ENCODE measurements at regions not wholly inside any gene's neighbourhood (a gene's known extent, or its start where the extent isn't known, plus 50 kb on each side); places are given as distances from the start of the nearest gene placed in this dataset.

DNA sequence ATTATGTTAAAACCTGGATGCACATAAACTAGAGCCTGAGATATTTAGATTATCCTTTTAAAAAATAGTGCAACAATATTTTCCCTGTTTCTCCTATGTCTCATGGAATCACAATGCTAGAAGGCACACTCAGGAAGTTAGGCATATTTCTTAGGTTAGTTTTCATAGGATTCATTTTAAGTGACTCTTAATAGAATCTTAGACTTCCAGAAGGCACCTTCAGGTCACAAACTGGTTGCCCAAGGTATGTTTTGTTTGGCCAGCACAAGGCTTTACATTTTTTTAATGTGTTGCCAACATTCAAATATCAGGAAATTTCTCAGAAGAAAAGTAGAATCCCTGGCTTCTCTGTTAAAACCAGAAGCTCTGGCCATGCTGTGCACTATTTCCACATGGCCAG, 129.3 kb downstream of the LNPK start:
- no peak for TF ChIP-seq EZH2 (IDR thresholded peaks at IDR 0.05; ENCODE audit: borderline replicate concordance, low read depth, low read length, poor library complexity, severe bottlenecking)
- TF ChIP-seq, protein P1, sequence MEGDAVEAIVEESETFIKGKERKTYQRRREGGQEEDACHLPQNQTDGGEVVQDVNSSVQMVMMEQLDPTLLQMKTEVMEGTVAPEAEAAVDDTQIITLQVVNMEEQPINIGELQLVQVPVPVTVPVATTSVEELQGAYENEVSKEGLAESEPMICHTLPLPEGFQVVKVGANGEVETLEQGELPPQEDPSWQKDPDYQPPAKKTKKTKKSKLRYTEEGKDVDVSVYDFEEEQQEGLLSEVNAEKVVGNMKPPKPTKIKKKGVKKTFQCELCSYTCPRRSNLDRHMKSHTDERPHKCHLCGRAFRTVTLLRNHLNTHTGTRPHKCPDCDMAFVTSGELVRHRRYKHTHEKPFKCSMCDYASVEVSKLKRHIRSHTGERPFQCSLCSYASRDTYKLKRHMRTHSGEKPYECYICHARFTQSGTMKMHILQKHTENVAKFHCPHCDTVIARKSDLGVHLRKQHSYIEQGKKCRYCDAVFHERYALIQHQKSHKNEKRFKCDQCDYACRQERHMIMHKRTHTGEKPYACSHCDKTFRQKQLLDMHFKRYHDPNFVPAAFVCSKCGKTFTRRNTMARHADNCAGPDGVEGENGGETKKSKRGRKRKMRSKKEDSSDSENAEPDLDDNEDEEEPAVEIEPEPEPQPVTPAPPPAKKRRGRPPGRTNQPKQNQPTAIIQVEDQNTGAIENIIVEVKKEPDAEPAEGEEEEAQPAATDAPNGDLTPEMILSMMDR (conservative IDR thresholded peaks at IDR 0.05; ENCODE audit: low read depth, low read length): no peak
- Histone ChIP-seq H3K36me3 (ENCODE audit: insufficient read depth, low read length, poor library complexity, severe bottlenecking) (no peaks in the 10 kb centered on the region), H3K4me1 (ENCODE audit: insufficient read depth, low read length, poor library complexity, severe bottlenecking) (no peaks in the 10 kb centered on the region), H3K27me3 (replicated peaks; ENCODE audit: insufficient read depth, low read depth, low read length, poor library complexity) (peaks cover 3% of the 10 kb centered on the region), H3K9me3 (ENCODE audit: low read depth, low read length, poor library complexity, severe bottlenecking) (no peaks in the 10 kb centered on the region), H3K27ac (ENCODE audit: low read depth, low read length, poor library complexity, severe bottlenecking) (no peak overlapping the region), H3K4me3 (ENCODE audit: low read depth, low read length, poor library complexity, severe bottlenecking) (no peak overlapping the region)
- CTCF ChIA-PET: no interaction called here
- no peak for DNase-seq (ENCODE audit: low spot score)
- intact Hi-C loops (cut with micrococcal nuclease; ENCODE audit: unreplicated experiment): no loop called here
- POLR2A ChIA-PET (ENCODE audit: low non-redundant PET): no interaction called here
- no TSS peak for BruUV-seq (replicated peaks)

DNA sequence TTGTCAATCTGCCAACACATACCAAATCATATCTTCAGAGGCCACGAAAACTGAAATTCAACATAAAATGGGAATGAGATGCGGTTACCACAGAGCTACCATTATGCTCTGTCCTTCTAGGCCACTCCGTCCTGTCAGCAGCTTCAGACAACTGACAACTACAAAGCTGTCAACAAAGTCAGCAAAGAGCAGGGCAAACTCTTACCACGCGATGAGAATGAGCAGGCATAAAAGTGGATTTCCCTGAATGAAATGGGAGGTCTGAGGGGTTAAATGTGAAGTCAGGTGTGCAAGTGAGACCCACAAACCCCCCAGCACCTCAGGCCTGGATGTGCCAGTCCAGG, 130.1 kb downstream of the LNPK start:
- CTCF ChIA-PET: no interaction called here

DNA sequence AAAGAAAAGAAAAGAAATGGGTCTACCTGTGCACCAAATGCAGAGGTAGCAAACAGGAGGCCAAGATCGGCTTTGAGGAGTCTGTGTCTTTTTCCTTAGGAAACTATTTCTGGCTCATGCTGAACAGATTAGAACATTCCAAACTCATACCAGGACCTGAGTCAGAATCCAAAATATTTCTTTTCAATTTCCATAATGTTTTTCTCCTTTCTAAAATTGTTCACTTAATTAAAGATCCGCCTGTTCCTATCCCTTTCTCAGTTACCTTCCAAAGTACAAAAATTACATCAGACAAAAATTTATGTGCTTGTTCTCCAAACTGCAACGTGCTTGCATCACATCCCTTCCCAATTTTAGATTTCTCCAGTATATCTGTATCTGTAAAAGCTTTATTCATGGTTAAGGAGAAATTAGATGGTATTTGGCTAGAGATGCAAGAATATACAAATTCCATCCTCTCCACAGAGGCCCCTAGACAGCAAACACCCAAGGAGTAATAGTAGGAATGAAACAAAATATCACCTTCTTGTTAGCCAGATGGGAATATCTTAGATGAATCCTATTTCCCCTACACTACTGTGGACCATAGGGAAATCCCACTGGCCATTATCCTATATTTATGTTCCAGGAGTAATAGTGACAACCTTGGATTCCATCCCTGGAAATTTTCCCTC, 130.6 kb downstream of the LNPK start:
- BruUV-seq (replicated peaks): no TSS peak
- no peak overlapping the region for H3K4me3 ChIP-seq (ENCODE audit: low read depth, low read length, poor library complexity, severe bottlenecking)
- H3K27ac ChIP-seq (ENCODE audit: low read depth, low read length, poor library complexity, severe bottlenecking): no peak overlapping the region
- no peaks in the 10 kb centered on the region for H3K9me3 ChIP-seq (ENCODE audit: low read depth, low read length, poor library complexity, severe bottlenecking)
- no peaks in the 10 kb centered on the region for H3K4me1 ChIP-seq (ENCODE audit: insufficient read depth, low read length, poor library complexity, severe bottlenecking)
- H3K27me3 ChIP-seq (replicated peaks; ENCODE audit: insufficient read depth, low read depth, low read length, poor library complexity): peaks cover 3% of the 10 kb centered on the region
- no peaks in the 10 kb centered on the region for H3K36me3 ChIP-seq (ENCODE audit: insufficient read depth, low read length, poor library complexity, severe bottlenecking)
- no peak for TF ChIP-seq EZH2 (IDR thresholded peaks at IDR 0.05; ENCODE audit: borderline replicate concordance, low read depth, low read length, poor library complexity, severe bottlenecking)
- TF ChIP-seq, protein P1 (conservative IDR thresholded peaks at IDR 0.05; ENCODE audit: low read depth, low read length): no peak
- no peak for DNase-seq (ENCODE audit: low spot score)
- CTCF ChIA-PET: no interaction called here
- intact Hi-C loops (cut with micrococcal nuclease; ENCODE audit: unreplicated experiment): no loop called here
- POLR2A ChIA-PET (ENCODE audit: low non-redundant PET): no interaction called here

More for the DNA sequence above, 130.1 kb downstream of the LNPK start:
- intact Hi-C loops (cut with micrococcal nuclease; ENCODE audit: unreplicated experiment): no loop called here
- Histone ChIP-seq H3K36me3 (ENCODE audit: insufficient read depth, low read length, poor library complexity, severe bottlenecking) (no peaks in the 10 kb centered on the region), H3K27me3 (replicated peaks; ENCODE audit: insufficient read depth, low read depth, low read length, poor library complexity) (peaks cover 3% of the 10 kb centered on the region), H3K4me3 (ENCODE audit: low read depth, low read length, poor library complexity, severe bottlenecking) (no peak overlapping the region), H3K9me3 (ENCODE audit: low read depth, low read length, poor library complexity, severe bottlenecking) (no peaks in the 10 kb centered on the region), H3K27ac (ENCODE audit: low read depth, low read length, poor library complexity, severe bottlenecking) (no peak overlapping the region), H3K4me1 (ENCODE audit: insufficient read depth, low read length, poor library complexity, severe bottlenecking) (no peaks in the 10 kb centered on the region)
- no peak for DNase-seq (ENCODE audit: low spot score)
- POLR2A ChIA-PET (ENCODE audit: low non-redundant PET): no interaction called here
- no TSS peak for BruUV-seq (replicated peaks)
- no peak for TF ChIP-seq EZH2 (IDR thresholded peaks at IDR 0.05; ENCODE audit: borderline replicate concordance, low read depth, low read length, poor library complexity, severe bottlenecking)
- TF ChIP-seq, protein P1 (conservative IDR thresholded peaks at IDR 0.05; ENCODE audit: low read depth, low read length): no peak

Data from A673 (cell line).